GM23338 (cell line): ENCODE measurements at regions not wholly inside any gene's neighbourhood (a gene's known extent, or its start where the extent isn't known, plus 50 kb on each side); places are given as distances from the start of the nearest gene placed in this dataset.

Experiments used
- ATAC-seq: fragments of 200-7000 bp; cut with Tn5 transposase; 3 replicates; pipeline ENCODE4 v1.9.1; 2020
- DNase-seq: peaks from one replicate; pipeline ENCODE4 v3.0.0-alpha.2; 2015; ENCODE audit warnings: low spot score
- H2AFZ ChIP-seq: fragments of 200-600 bp; sonication (generic); 2 replicates; pipeline ENCODE4 v1.8.0; 2016; ENCODE audit warnings: antibody characterized with exemption, mild to moderate bottlenecking, moderate library complexity
- H3F3A ChIP-seq: fragments of 200-600 bp; sonication (generic); replicated peaks from 2 replicates; pipeline ENCODE4 v1.8.0; 2017; ENCODE audit warnings: antibody characterized with exemption, mixed run types, low read depth
- H3K27ac ChIP-seq: fragments of 200-600 bp; sonication (generic); 2 replicates; pipeline ENCODE4 v1.6.1; 2016; ENCODE audit warnings: low read depth
- H3K27me3 ChIP-seq: fragments of 200-600 bp; sonication (generic); 2 replicates; pipeline ENCODE4 v1.8.0; 2016; ENCODE audit warnings: mild to moderate bottlenecking, mixed run types, moderate library complexity; ENCODE audit not compliant: insufficient read depth
- H3K36me3 ChIP-seq: fragments of 200-600 bp; sonication (generic); 2 replicates; pipeline ENCODE4 v1.8.0; 2016; ENCODE audit warnings: mild to moderate bottlenecking; ENCODE audit not compliant: insufficient read depth
- H3K4me1 ChIP-seq: fragments of 200-600 bp; sonication (generic); 2 replicates; pipeline ENCODE4 v1.8.0; 2016; ENCODE audit warnings: mild to moderate bottlenecking, moderate library complexity; ENCODE audit not compliant: insufficient read depth
- H3K4me2 ChIP-seq: fragments of 200-600 bp; sonication (generic); 2 replicates; pipeline ENCODE4 v1.7.1; 2017; ENCODE audit warnings: mixed run types
- H3K4me3 ChIP-seq: fragments of 200-600 bp; sonication (generic); 2 replicates; pipeline ENCODE4 v1.6.1; 2016; ENCODE audit warnings: mixed run types
- H3K79me2 ChIP-seq: fragments of 200-600 bp; sonication (generic); replicated peaks from 2 replicates; pipeline ENCODE4 v1.8.0; 2017; ENCODE audit warnings: mild to moderate bottlenecking; ENCODE audit not compliant: insufficient read depth
- H3K9me2 ChIP-seq: fragments of 200-600 bp; sonication (generic); 2 replicates; pipeline ENCODE4 v1.8.0; 2017; ENCODE audit not compliant: insufficient read depth
- H4K20me1 ChIP-seq: fragments of 200-600 bp; sonication (generic); replicated peaks from 2 replicates; pipeline ENCODE4 v1.8.0; 2017; ENCODE audit warnings: mild to moderate bottlenecking; ENCODE audit not compliant: insufficient read depth
- H3K27ac Mint-ChIP-seq: 2 replicates; pipeline ENCODE4 v1.8.0; 2020; ENCODE audit warnings: inconsistent platforms, mild to moderate bottlenecking, moderate library complexity, mixed read lengths
- H3K27me3 Mint-ChIP-seq: 3 replicates; pipeline ENCODE4 v1.8.0; 2022; ENCODE audit warnings: low read depth, mild to moderate bottlenecking, moderate library complexity, mixed read lengths, inconsistent platforms; ENCODE audit not compliant: insufficient read depth, poor library complexity
- H3K36me3 Mint-ChIP-seq: 3 replicates; pipeline ENCODE4 v1.8.0; 2021; ENCODE audit warnings: low read depth, mild to moderate bottlenecking, inconsistent platforms, moderate library complexity, mixed read lengths
- H3K4me1 Mint-ChIP-seq: 3 replicates; pipeline ENCODE4 v1.8.0; 2020; ENCODE audit warnings: mild to moderate bottlenecking, inconsistent platforms, mixed read lengths
- H3K4me3 Mint-ChIP-seq: 3 replicates; pipeline ENCODE4 v1.8.0; 2021; ENCODE audit warnings: moderate library complexity, mild to moderate bottlenecking, inconsistent platforms, mixed read lengths
- H3K9me3 Mint-ChIP-seq: 3 replicates; pipeline ENCODE4 v1.8.0; 2020; ENCODE audit warnings: moderate library complexity, mild to moderate bottlenecking, inconsistent platforms, mixed read lengths
- CREB1 ChIP-seq: fragments of 250-450 bp; sonication (Bioruptor Pico); IDR thresholded peaks from 2 replicates; pipeline ENCODE4 v1.5.0; 2020; ENCODE audit warnings: low read depth, mild to moderate bottlenecking, moderate library complexity
- ETS1 ChIP-seq: IDR thresholded peaks from 2 replicates; pipeline ENCODE4 v1.6.1; 2016; ENCODE audit warnings: antibody characterized with exemption
- REST ChIP-seq: IDR thresholded peaks from one replicate; pipeline ENCODE4 v1.6.1; 2018; ENCODE audit warnings: antibody characterized with exemption; ENCODE audit not compliant: unreplicated experiment
- ZNF462 ChIP-seq: fragments of 250-450 bp; sonication (Bioruptor Pico); IDR thresholded peaks from 2 replicates; pipeline ENCODE4 v1.5.0; 2020; ENCODE audit warnings: mild to moderate bottlenecking, moderate library complexity

GRCh38 chr6:79426625-79427278 lies 110.5 kb downstream of the LCA5 start:
- no peak overlapping the region for H3K4me3 ChIP-seq
- H3K9me2 ChIP-seq = no peaks in the 10 kb centered on the region
- Mint-ChIP-seq H3K27ac (no peak overlapping the region), H3K36me3 (no peaks in the 10 kb centered on the region), H3K27me3 (peaks cover 3% of the 10 kb centered on the region), H3K9me3 (no peaks in the 10 kb centered on the region), H3K4me3 (no peak overlapping the region), H3K4me1 (peaks cover 19% of the 10 kb centered on the region)
- DNase-seq (no peak), ATAC-seq (no peak)
- H3K27ac ChIP-seq = no peak overlapping the region
- H3K79me2 ChIP-seq = no peaks in the 10 kb centered on the region
- H3F3A ChIP-seq = no peaks in the 10 kb centered on the region
- no peak overlapping the region for H3K4me2 ChIP-seq
- no peak overlapping the region for H2AFZ ChIP-seq
- H3K27me3 ChIP-seq = no peaks in the 10 kb centered on the region
- no peak for TF ChIP-seq ETS1
- no peak for TF ChIP-seq ZNF462 (CRISPR knock-in tag)
- TF ChIP-seq CREB1 (CRISPR knock-in tag) = no peak
- TF ChIP-seq REST = no peak
- peaks cover 4% of the 10 kb centered on the region; the same call in 1 of the 2 replicates for H3K4me1 ChIP-seq
- no peaks in the 10 kb centered on the region for H4K20me1 ChIP-seq
- no peaks in the 10 kb centered on the region for H3K36me3 ChIP-seq
